LNCaP clone FGC (cell line): ENCODE measurements at regions not wholly inside any gene's neighbourhood (a gene's known extent, or its start where the extent isn't known, plus 50 kb on each side); places are given as distances from the start of the nearest gene placed in this dataset.

Source experiments
- DNase-seq: peaks from one replicate; pipeline ENCODE4 v3.0.0-alpha.2; 2011; ENCODE audit warnings: low read depth
- H3K4me3 ChIP-seq: 2 replicates; pipeline ENCODE4 v1.5.1; 2011; ENCODE audit warnings: mild to moderate bottlenecking, low read depth, low read length, control low read depth
- TF ChIP-seq, protein P1 (sequence below): IDR thresholded peaks from 2 replicates; pipeline ENCODE4 v1.5.1; 2012; ENCODE audit warnings: mild to moderate bottlenecking; ENCODE audit not compliant: control insufficient read depth, insufficient read depth; ENCODE audit errors: extremely low read depth

DNA sequence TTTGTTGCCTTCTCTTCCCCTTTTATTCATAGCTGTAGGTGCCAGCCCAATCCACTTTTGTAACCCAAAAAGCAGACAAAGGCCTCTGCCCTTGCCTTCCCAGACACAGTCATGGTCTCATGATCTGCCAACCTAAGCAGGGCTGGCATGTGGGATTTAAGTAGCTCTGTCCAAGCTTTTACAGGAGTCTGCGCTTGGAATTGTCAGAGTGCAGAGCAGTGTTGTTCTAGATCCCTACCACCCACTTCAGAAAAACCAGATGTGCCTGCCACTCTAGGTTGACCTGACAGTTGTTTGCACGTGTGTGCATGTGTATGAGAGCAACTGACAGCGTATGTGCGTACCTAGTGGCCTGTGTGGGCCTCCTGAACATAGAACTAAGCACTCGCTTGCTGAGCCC lies 87.8 kb upstream of the SPRY4 start:
- DNase-seq: no peak
- no peak overlapping the region for H3K4me3 ChIP-seq
- TF ChIP-seq, protein P1, sequence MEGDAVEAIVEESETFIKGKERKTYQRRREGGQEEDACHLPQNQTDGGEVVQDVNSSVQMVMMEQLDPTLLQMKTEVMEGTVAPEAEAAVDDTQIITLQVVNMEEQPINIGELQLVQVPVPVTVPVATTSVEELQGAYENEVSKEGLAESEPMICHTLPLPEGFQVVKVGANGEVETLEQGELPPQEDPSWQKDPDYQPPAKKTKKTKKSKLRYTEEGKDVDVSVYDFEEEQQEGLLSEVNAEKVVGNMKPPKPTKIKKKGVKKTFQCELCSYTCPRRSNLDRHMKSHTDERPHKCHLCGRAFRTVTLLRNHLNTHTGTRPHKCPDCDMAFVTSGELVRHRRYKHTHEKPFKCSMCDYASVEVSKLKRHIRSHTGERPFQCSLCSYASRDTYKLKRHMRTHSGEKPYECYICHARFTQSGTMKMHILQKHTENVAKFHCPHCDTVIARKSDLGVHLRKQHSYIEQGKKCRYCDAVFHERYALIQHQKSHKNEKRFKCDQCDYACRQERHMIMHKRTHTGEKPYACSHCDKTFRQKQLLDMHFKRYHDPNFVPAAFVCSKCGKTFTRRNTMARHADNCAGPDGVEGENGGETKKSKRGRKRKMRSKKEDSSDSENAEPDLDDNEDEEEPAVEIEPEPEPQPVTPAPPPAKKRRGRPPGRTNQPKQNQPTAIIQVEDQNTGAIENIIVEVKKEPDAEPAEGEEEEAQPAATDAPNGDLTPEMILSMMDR: no peak

DNA sequence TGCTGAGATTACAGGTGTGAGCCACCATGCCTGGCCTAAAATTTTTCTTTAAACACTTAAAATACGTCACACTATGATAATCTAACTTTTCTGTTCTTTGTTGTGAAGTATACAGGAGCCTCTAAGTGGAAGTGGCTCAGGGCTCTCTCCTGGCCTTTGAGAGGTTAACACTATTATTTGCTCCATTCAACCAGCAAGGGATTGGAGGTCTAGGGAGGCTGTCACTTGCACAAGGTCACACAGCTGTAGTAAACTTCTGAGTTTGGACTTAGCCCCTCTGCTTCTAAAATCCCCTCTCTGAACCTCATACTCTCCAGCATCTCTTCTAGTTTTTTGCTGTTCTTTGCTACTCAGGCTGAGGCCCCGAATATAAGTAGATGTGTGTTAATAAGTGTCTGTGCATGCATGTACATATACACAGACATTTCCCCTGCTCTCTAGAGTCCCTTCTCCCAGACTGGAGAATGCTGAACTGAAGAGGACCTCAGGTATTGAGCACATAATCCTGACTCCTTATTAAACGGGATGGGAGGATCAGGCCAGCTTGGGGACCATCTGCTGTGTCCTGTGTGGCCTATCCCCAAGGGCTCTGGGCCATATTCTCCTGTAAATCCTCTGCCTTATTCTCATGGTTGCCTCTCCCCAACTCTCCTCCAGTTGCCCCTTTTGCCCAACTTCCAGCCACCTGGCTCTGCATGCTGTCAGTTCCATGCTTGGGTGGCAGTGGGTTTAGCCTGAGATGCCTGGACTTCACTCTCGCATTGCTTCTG lies 87.0 kb upstream of the SPRY4 start:
- H3K4me3 ChIP-seq: no peak overlapping the region
- no peak for DNase-seq
- TF ChIP-seq, protein P1: no peak

DNA sequence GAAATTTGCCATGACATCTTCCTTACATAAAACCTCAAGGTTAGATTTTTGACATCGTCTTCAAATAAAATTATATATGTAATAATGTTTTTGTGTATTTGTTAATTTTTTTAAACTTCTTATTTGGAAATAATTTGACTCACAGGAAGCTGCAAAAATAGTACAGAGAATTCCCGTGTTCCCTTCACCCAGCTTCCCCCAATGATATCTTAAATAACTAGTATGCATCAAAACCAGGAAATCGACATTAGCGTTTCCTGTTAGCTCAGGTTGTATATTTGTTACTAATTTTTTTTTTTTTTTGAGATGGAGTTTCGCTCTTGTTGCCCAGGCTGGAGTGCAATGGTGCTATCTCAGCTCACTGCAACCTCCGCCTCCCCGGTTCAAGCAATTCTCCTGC lies 86.3 kb upstream of the SPRY4 start:
- no peak for DNase-seq
- TF ChIP-seq, protein P1: no peak
- no peak overlapping the region for H3K4me3 ChIP-seq

DNA sequence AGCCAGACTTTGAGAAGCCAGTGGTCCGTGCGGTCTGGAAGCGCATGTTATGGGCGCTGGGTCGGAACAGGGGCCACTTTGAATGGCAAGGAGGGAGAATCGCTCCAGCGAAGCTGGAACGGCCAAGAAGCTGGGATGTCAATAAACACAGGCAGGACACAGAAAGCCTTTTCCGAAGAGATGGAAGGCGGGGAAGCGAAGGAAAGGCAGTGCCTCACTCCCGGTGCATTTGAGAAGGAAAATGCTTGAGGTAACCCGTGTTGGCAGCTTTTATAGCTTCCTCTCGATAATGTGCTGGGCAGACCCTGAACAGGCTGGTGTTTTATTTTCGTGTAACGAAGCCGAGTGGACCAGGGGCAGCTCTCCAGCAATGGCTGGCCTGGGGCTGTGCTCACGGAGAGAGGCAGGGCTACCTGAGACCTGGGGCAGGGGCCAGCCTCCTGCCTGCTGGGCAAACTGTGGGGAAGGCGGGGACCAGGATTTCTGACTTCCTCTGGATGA lies 84.2 kb upstream of the SPRY4 start:
- no peak overlapping the region for H3K4me3 ChIP-seq
- TF ChIP-seq, protein P1: no peak
- no peak for DNase-seq

DNA sequence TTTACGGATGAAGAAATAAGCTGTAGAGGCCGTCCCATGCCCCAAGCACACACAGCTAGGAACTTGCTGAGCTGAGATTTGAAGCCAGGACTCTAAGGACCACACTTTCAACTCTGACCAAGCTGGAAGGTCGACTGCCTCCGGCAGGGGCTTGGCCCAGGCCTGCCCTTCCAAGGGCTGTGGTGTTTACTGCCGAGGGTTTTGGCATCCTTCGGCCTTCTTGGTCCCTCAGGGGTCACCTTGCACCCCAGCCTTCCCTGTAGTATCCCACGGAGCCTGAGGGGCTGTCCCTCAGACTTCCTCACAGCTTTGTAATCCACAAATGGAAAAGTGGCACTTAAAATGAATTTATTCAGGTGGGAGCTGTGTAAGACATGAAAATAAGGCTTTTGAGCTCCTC lies 83.7 kb upstream of the SPRY4 start:
- DNase-seq: no peak
- TF ChIP-seq, protein P1: no peak
- H3K4me3 ChIP-seq: no peak overlapping the region

DNA sequence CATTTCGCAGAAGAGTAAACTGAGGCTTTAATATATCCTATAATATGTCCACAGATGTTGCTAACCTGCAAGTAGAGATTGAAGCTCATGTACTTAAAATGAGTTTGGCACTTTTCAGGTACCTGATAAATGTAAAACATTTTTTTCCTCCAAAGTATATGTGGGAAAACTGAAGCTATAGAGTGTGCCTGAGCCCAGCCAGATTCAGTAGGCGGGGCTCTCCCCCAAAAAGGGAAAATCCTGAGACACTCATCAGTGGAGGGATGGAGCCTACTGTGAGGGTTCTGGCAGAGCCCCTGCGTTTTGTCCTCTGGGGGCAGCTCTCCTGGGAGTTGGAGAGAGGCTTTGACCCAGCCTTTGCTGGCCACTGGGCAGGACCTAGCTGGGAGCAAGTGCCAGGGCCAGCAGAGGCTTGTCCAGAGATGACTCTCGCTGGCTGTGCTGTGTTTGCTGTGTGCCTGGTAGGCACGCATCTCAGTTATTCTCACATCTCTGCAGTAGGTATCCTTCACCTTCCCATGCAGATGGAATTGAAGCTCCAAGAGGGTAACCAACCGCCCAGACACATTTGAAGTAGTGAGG lies 81.1 kb upstream of the SPRY4 start:
- TF ChIP-seq, protein P1: no peak
- no peak overlapping the region for H3K4me3 ChIP-seq
- no peak for DNase-seq
